ENCODE measurements at regions not wholly inside any gene's neighbourhood (a gene's known extent, or its start where the extent isn't known, plus 50 kb on each side); places are given as distances from the start of the nearest gene placed in this dataset.

GRCh38 chr4:81904121-81904520 lies 432.4 kb upstream of the RASGEF1B start:
- Histone ChIP-seq H4K5ac (ENCODE audit: low read length) (no peak overlapping the region), H3K79me2 (ENCODE audit: control insufficient read depth, insufficient read depth, low read length) (no peaks in the 10 kb centered on the region), H3K79me1 (ENCODE audit: low read length) (no peaks in the 10 kb centered on the region), H3K27me3 (ENCODE audit: insufficient read depth, low read length, poor library complexity) (no peaks in the 10 kb centered on the region), H3K23ac (ENCODE audit: low read length) (no peak overlapping the region), H3K9ac (ENCODE audit: low read length) (no peak overlapping the region), H3K56ac (ENCODE audit: low read length) (no peak overlapping the region), H3K4ac (ENCODE audit: low read depth, low read length) (no peak overlapping the region), H2BK120ac (ENCODE audit: low read depth, low read length) (no peak overlapping the region), H3K18ac (ENCODE audit: low read length) (no peak overlapping the region), H2AK5ac (ENCODE audit: low read length) (no peak overlapping the region), H3K4me1 (ENCODE audit: control insufficient read depth, low read depth, low read length) (no peaks in the 10 kb centered on the region), H4K8ac (ENCODE audit: low read depth, low read length) (no peak overlapping the region), H3K36me3 (ENCODE audit: control insufficient read depth, insufficient read depth, low read length) (no peaks in the 10 kb centered on the region), H3K27ac (ENCODE audit: low read depth, low read length) (no peak overlapping the region), H2BK15ac (replicated peaks; ENCODE audit: low read depth) (no peak overlapping the region), H3K4me3 (ENCODE audit: low read length) (no peak overlapping the region), H2BK5ac (ENCODE audit: low read length) (no peak overlapping the region), H3K4me2 (ENCODE audit: low read length) (no peak overlapping the region)
- no CpG with 5 or more reads among the region's 4 CpGs for WGBS (ENCODE audit: extremely low coverage, insufficient coverage, low lambda C conversion rate)
- no peak for DNase-seq

GRCh38 chr4:81903212-81903611 lies 431.5 kb upstream of the RASGEF1B start:
- Histone ChIP-seq H2BK5ac (ENCODE audit: low read length) (no peak overlapping the region), H2BK120ac (ENCODE audit: low read depth, low read length) (no peak overlapping the region), H4K8ac (ENCODE audit: low read depth, low read length) (no peak overlapping the region), H3K18ac (ENCODE audit: low read length) (no peak overlapping the region), H2AK5ac (ENCODE audit: low read length) (no peak overlapping the region), H3K79me2 (ENCODE audit: control insufficient read depth, insufficient read depth, low read length) (no peaks in the 10 kb centered on the region), H3K4ac (ENCODE audit: low read depth, low read length) (no peak overlapping the region), H4K5ac (ENCODE audit: low read length) (no peak overlapping the region), H3K4me1 (ENCODE audit: control insufficient read depth, low read depth, low read length) (no peaks in the 10 kb centered on the region), H3K27me3 (ENCODE audit: insufficient read depth, low read length, poor library complexity) (no peaks in the 10 kb centered on the region), H3K4me2 (ENCODE audit: low read length) (no peak overlapping the region), H3K4me3 (ENCODE audit: low read length) (no peak overlapping the region), H2BK15ac (replicated peaks; ENCODE audit: low read depth) (no peak overlapping the region), H3K56ac (ENCODE audit: low read length) (no peak overlapping the region), H3K79me1 (ENCODE audit: low read length) (no peaks in the 10 kb centered on the region), H3K23ac (ENCODE audit: low read length) (no peak overlapping the region), H3K27ac (ENCODE audit: low read depth, low read length) (no peak overlapping the region), H3K36me3 (ENCODE audit: control insufficient read depth, insufficient read depth, low read length) (no peaks in the 10 kb centered on the region), H3K9ac (ENCODE audit: low read length) (no peak overlapping the region)
- WGBS (ENCODE audit: extremely low coverage, insufficient coverage, low lambda C conversion rate): no CpG with 5 or more reads among the region's 2 CpGs
- DNase-seq: no peak

DNA sequence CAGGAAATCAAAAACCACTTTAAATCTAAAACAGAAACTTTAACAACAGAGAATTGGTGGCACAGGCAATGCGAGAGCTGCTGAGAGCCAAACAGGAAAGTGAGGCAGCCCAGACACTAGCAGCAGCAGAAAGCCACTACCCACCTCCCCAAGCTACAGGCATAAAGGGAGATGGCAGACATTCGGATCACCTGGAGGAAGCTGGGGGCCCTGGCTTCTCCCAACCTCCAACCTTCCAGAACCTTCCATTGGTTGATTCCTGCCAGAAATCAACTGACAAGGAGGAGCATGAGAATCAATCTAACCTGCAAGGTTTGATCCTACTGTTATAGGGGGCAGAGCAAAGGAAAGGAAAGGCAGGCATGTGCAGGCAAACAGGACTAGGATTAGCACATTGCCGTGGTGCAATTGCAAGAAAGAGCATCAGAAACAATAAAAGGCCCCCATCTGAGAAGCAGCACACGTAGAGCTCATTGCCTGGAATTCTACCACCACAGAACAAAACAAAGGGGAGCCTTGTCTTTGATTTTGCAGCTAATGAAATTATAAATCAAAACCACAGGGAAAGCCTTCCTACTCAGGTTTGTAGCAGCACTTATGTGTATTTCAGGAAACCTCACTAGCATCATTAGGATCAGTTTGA lies 427.3 kb upstream of the RASGEF1B start:
- Histone ChIP-seq H3K4me1 (ENCODE audit: control insufficient read depth, low read depth, low read length) (no peaks in the 10 kb centered on the region), H3K27ac (ENCODE audit: low read depth, low read length) (no peak overlapping the region), H3K23ac (ENCODE audit: low read length) (no peak overlapping the region), H2AK5ac (ENCODE audit: low read length) (no peak overlapping the region), H4K8ac (ENCODE audit: low read depth, low read length) (no peak overlapping the region), H3K9ac (ENCODE audit: low read length) (no peak overlapping the region), H3K27me3 (ENCODE audit: insufficient read depth, low read length, poor library complexity) (no peaks in the 10 kb centered on the region), H2BK5ac (ENCODE audit: low read length) (no peak overlapping the region), H3K79me1 (ENCODE audit: low read length) (no peaks in the 10 kb centered on the region), H3K4me2 (ENCODE audit: low read length) (no peak overlapping the region), H2BK120ac (ENCODE audit: low read depth, low read length) (no peak overlapping the region), H3K79me2 (ENCODE audit: control insufficient read depth, insufficient read depth, low read length) (no peaks in the 10 kb centered on the region), H3K18ac (ENCODE audit: low read length) (no peak overlapping the region), H4K5ac (ENCODE audit: low read length) (no peak overlapping the region), H3K4ac (ENCODE audit: low read depth, low read length) (no peak overlapping the region), H2BK15ac (replicated peaks; ENCODE audit: low read depth) (no peak overlapping the region), H3K36me3 (ENCODE audit: control insufficient read depth, insufficient read depth, low read length) (no peaks in the 10 kb centered on the region), H3K56ac (ENCODE audit: low read length) (no peak overlapping the region), H3K4me3 (ENCODE audit: low read length) (no peak overlapping the region)
- no peak for DNase-seq
- WGBS (ENCODE audit: extremely low coverage, insufficient coverage, low lambda C conversion rate): no CpG with 5 or more reads among the region's 4 CpGs

DNA sequence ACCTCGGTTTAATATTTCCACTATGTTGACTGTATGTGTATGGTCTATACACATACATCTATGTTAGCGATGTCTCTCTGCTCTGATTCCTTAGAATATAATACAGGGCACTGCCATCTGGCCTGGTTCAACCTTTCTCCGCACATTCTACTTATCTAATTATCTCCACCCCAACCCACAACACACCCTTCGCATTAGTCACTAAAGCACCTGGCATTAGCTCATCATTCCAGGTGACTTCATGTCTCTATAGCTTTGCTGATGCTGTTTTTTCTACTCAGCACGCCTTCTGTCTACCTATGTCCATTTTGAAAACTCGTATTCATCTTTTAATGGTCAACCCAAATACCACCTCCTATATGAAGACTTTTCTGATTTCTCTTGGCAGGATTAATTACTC lies 425.2 kb upstream of the RASGEF1B start:
- Histone ChIP-seq H3K4me1 (ENCODE audit: control insufficient read depth, low read depth, low read length) (no peaks in the 10 kb centered on the region), H3K4me3 (ENCODE audit: low read length) (no peak overlapping the region), H3K9ac (ENCODE audit: low read length) (no peak overlapping the region), H4K5ac (ENCODE audit: low read length) (no peak overlapping the region), H3K27ac (ENCODE audit: low read depth, low read length) (no peak overlapping the region), H3K4me2 (ENCODE audit: low read length) (no peak overlapping the region), H3K18ac (ENCODE audit: low read length) (no peak overlapping the region), H2BK15ac (replicated peaks; ENCODE audit: low read depth) (no peak overlapping the region), H3K79me1 (ENCODE audit: low read length) (no peaks in the 10 kb centered on the region), H3K36me3 (ENCODE audit: control insufficient read depth, insufficient read depth, low read length) (no peaks in the 10 kb centered on the region), H4K8ac (ENCODE audit: low read depth, low read length) (no peak overlapping the region), H3K23ac (ENCODE audit: low read length) (no peak overlapping the region), H3K56ac (ENCODE audit: low read length) (no peak overlapping the region), H3K27me3 (ENCODE audit: insufficient read depth, low read length, poor library complexity) (no peaks in the 10 kb centered on the region), H2AK5ac (ENCODE audit: low read length) (no peak overlapping the region), H3K4ac (ENCODE audit: low read depth, low read length) (no peak overlapping the region), H2BK5ac (ENCODE audit: low read length) (no peak overlapping the region), H3K79me2 (ENCODE audit: control insufficient read depth, insufficient read depth, low read length) (no peaks in the 10 kb centered on the region), H2BK120ac (ENCODE audit: low read depth, low read length) (no peak overlapping the region)
- DNase-seq: no peak
- WGBS (ENCODE audit: extremely low coverage, insufficient coverage, low lambda C conversion rate): 100% methylated on average over 2 of the region's 6 CpGs

DNA sequence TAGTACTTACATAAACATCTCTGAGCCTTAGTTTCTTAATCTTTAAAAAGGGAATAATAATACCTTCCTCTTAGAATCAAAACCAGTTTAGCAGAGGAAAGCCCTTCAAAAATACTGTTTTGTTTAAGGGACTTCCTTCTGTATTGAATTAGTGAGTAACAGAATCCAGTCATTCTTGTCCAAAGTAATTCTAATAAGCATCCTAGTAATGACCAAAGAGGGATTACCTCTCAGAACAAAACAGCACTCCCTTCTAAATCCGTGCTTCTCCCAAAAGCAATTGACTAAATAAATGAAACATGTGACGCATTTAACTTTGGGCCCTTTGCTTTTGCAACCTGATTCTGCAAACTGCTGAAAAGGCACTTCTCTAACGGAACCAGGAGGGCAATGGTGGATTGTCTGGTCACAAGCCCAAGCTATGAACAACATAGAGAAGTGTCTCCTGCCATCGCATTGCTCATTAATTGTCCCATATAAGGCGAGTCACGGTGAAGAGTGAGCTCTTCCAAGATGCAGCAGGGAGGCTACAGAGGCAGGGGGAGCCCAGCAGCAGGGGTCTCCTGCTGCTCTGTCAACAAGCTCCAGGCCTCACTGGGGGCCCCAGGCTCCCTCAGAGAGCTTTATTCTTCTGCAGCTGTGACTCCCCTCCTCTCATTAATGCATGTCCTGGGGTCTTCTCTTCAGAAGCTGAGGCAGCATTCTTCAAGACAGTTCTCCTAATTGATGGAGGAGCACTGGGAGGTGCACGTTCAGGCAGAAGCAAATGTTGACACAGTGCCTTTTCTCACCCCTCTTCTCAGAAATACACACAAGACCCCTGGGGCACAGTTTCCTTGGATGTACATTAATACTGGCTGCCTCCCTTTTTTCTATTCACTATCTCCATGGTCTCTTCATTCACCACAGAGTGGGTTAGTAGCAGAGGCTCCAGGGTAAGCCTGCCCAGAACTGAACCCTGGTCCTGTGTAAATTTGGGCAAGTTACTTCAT lies 419.6 kb upstream of the RASGEF1B start:
- Histone ChIP-seq H3K79me2 (ENCODE audit: control insufficient read depth, insufficient read depth, low read length) (no peaks in the 10 kb centered on the region), H3K27me3 (ENCODE audit: insufficient read depth, low read length, poor library complexity) (no peaks in the 10 kb centered on the region), H2BK15ac (replicated peaks; ENCODE audit: low read depth) (no peak overlapping the region), H4K8ac (ENCODE audit: low read depth, low read length) (no peak overlapping the region), H3K56ac (ENCODE audit: low read length) (no peak overlapping the region), H3K4me1 (ENCODE audit: control insufficient read depth, low read depth, low read length) (no peaks in the 10 kb centered on the region), H3K23ac (ENCODE audit: low read length) (no peak overlapping the region), H3K18ac (ENCODE audit: low read length) (no peak overlapping the region), H3K79me1 (ENCODE audit: low read length) (no peaks in the 10 kb centered on the region), H2BK5ac (ENCODE audit: low read length) (no peak overlapping the region), H3K4me3 (ENCODE audit: low read length) (no peak overlapping the region), H3K4ac (ENCODE audit: low read depth, low read length) (no peak overlapping the region), H4K5ac (ENCODE audit: low read length) (no peak overlapping the region), H2BK120ac (ENCODE audit: low read depth, low read length) (no peak overlapping the region), H3K4me2 (ENCODE audit: low read length) (no peak overlapping the region), H3K9ac (ENCODE audit: low read length) (no peak overlapping the region), H3K27ac (ENCODE audit: low read depth, low read length) (no peak overlapping the region), H2AK5ac (ENCODE audit: low read length) (no peak overlapping the region), H3K36me3 (ENCODE audit: control insufficient read depth, insufficient read depth, low read length) (no peaks in the 10 kb centered on the region)
- no CpG with 5 or more reads among the region's 7 CpGs for WGBS (ENCODE audit: extremely low coverage, insufficient coverage, low lambda C conversion rate)
- DNase-seq: no peak

All from mesendoderm (in vitro differentiated cells).